Omental fat pad (tissue), 3 donors: ENCODE measurements at regions not wholly inside any gene's neighbourhood (a gene's known extent, or its start where the extent isn't known, plus 50 kb on each side); places are given as distances from the start of the nearest gene placed in this dataset.

Experiments used
- ATAC-seq: fragments of 150-250 bp; one replicate; pipeline ENCODE4 v1.9.1; 2016; ENCODE audit warnings: mild to moderate bottlenecking, moderate library complexity; ENCODE audit not compliant: low FRiP score
- DNase-seq: peaks from one replicate; pipeline ENCODE4 v3.0.0-alpha.2; 2019; ENCODE audit warnings: low spot score
- TF ChIP-seq, protein P1 (sequence below), 3 donors: fragments of 450-650 bp; IDR thresholded peaks; one replicate each; pipeline ENCODE4 v1.5.1; 2016 to 2017; ENCODE audit warnings: antibody characterized with exemption in 3 of 3, mild to moderate bottlenecking in 3 of 3, moderate library complexity in 2 of 3

DNA sequence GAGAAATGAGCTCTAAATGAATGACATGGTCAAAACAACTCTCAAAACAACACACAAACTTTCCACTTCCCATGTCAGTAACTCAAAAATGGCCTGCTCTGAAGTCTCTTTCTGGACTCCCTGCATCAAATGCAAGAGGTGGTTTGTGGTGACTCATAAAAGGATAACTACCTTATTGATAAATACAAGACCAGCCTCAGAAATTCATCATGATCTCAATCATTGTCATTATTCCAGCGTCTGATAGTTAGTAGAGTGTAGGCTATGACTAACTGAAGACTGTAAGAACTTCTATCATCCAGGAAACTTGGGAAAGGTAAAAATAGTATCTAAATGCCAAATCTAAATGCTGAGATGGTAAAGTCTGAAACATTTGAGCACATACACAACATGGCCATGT, 369.4 kb downstream of the BMP2 start:
- TF ChIP-seq, protein P1, sequence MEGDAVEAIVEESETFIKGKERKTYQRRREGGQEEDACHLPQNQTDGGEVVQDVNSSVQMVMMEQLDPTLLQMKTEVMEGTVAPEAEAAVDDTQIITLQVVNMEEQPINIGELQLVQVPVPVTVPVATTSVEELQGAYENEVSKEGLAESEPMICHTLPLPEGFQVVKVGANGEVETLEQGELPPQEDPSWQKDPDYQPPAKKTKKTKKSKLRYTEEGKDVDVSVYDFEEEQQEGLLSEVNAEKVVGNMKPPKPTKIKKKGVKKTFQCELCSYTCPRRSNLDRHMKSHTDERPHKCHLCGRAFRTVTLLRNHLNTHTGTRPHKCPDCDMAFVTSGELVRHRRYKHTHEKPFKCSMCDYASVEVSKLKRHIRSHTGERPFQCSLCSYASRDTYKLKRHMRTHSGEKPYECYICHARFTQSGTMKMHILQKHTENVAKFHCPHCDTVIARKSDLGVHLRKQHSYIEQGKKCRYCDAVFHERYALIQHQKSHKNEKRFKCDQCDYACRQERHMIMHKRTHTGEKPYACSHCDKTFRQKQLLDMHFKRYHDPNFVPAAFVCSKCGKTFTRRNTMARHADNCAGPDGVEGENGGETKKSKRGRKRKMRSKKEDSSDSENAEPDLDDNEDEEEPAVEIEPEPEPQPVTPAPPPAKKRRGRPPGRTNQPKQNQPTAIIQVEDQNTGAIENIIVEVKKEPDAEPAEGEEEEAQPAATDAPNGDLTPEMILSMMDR (IDR thresholded peaks at IDR 0.05) = no peak
- ATAC-seq (no peak), DNase-seq (no peak)

DNA sequence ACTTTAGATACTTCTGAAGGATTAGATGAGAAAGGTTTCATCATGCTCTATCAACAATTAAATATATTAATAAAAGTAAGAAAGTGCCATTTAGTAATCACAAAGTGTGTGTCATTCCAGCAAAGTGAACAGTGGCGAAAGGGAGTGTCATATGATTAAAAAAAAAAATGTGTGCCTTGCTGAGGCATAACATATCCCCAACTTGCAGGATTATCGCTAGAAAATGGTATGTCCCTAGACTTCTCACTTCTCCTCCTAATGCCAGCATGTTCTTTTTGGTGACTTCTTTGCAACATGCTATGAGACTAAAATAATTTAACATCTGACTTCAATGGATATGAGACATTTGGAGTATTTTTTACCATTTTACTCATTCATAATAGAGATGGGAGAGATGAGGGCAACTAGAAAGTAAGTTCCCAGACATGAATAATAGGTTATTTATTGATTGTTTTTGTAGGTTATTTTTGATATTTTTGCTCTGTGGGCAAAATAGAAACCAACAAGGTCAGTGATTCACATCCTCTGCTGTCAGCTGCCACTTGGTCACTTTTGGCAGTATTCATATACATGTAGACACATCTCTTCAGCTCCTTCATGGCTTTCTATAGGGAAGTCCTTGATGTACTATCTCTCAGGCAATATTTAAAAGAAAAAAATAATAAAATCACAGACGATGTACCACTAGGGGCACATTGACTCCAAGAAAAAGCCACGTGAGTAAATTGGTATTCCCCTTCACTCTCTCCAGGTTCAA, 370.1 kb downstream of the BMP2 start:
- no peak for ATAC-seq
- TF ChIP-seq, protein P1 (IDR thresholded peaks at IDR 0.05) = no peak

DNA sequence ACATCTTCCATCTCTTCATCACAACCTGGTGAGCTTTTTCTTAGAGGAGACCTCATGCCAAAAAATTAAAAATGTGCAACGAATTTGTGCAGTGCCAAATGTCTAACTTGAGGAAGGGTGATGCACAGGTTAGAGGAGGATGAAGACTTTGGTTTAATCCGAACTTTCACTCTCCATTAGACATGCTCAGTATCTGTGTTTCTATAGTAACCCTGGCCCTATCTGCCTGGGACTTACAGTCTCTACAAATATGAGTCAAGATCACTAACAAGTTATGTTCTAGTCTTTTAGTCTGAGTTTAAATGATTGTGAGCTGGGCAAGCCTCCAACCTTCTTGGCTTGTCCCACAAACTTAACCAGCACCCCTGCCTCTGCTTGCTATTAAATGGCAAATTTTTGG, 377.0 kb downstream of the BMP2 start:
- TF ChIP-seq, protein P1 (IDR thresholded peaks at IDR 0.05) = no peak
- DNase-seq = no peak
- no peak for ATAC-seq

More for the DNA sequence above, 370.1 kb downstream of the BMP2 start:
- no peak for DNase-seq

DNA sequence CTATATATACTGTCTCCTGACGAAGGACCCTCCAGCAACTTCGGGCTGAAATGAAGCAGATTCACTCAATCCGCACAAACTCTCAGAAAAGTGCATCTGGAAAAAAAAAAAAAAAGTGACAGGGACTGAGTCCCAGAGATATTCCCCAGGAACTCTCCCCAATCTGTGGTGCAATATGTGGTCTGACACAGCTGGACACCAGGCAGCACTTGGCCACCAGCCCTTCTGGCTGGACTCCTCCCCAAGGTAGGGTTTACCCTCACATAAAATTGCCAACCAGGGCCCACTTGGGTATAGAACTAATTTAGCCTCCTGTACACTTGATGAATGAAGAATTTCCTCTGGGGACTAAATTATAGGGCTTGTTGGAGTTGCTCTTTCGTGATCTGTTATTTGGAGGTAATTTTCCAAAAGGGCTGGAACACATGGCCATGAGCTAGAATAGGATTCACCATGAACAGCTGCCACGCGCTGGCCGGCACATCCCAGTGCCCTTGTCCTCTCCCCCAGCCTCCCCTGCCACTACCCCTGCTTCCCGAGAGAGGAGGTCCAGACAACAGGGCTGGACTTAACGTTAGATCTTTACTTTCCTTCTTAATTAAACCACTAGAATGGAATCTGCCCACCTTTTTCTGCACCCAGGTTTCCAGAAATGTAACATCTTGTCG, 379.2 kb downstream of the BMP2 start:
- TF ChIP-seq, protein P1 (IDR thresholded peaks at IDR 0.05) = no peak
- ATAC-seq = peak; percentile 32
- DNase-seq = no peak

DNA sequence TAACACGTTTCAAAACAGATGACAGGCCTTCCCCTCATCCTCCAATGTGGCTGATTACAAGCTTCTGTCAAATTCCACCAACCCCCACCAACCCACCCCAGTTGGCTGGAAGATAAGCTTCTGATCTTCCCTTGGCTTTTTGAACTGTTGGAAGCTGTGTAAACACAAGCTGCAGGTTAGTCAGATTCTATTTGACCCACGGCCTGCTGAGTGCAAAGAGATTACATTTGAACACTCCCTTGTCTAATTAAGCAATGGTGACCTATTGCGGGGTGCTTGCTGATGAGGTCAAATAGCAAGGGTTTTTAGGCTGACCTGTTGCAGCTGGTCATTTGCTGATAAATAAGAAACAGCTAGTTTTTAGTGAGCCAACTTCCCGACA, 379.7 kb downstream of the BMP2 start:
- ATAC-seq (peak; percentile 47), DNase-seq (no peak)
- TF ChIP-seq, protein P1 (IDR thresholded peaks at IDR 0.05) = no peak

DNA sequence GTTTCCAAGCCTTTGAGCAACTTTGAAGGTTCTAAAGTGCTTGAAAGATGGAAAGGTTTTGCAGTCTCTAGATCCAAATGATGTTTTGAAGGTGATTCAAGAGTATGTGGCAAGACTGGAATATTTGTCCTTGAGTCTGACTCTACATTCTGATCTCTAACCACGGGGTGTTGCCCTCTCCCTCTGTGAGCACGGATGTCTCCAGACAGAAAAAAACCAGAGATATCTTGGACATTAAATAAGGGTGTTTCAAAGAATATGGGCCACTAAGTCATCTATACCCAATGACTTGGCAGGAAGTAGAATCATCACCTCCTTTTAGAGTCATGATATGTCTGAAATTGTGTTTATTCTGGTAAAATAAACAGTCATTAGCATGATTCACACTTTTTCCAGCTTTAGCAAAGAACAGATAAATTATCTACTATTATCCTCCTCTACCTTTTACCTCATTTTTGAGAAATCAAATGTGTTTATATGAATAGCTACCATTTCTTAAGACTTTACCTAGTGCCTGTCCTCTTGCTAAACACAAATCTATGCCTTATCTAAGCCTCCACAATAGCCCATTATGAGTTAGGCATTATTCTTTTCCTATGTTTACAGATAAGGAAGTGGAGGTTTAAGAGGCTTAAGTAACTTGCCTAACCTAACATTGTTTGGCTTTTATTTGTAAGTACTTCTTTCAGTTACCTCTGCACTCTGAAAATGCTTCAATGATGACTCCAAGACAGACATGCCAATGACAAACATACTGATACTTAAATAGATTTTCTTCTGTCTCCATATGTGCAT, 384.4 kb downstream of the BMP2 start:
- ATAC-seq = peak; percentile 41
- TF ChIP-seq, protein P1 (IDR thresholded peaks at IDR 0.05) = no peak
- no peak for DNase-seq
